ENCODE measurements at regions not wholly inside any gene's neighbourhood (a gene's known extent, or its start where the extent isn't known, plus 50 kb on each side); places are given as distances from the start of the nearest gene placed in this dataset.

- H3K4me3 ChIP-seq: no peak overlapping the region
- no peaks in the 10 kb centered on the region for H3K36me3 ChIP-seq
- WGBS, 2 donors: 87 to 89% methylated on average over 3 of the region's 3 CpGs
- DNase-seq (ENCODE audit: low spot score in 2 of 2): no peak
- peaks cover 0 to 37% (median 0%) of the 10 kb centered on the region in 4 donors for H3K9me3 ChIP-seq
- no peaks in the 10 kb centered on the region for H3K4me1 ChIP-seq
- H3K27ac ChIP-seq: no peak overlapping the region
- no peak for TF ChIP-seq POLR2A (IDR thresholded peaks at IDR 0.05)
- TF ChIP-seq CTCF (IDR thresholded peaks at IDR 0.05): no peak
- TF ChIP-seq EP300 (IDR thresholded peaks at IDR 0.05): no peak
- no peaks in the 10 kb centered on the region for H3K27me3 ChIP-seq
Measured at GRCh38 chr1:181335631-181336030, 147.7 kb upstream of the CACNA1E start.

GRCh38 chr1:181341026-181341632, 142.2 kb upstream of the CACNA1E start:
- Histone ChIP-seq H3K27ac (no peak overlapping the region), H3K4me3 (no peak overlapping the region), H3K9me3 (peaks cover 0 to 20% (median 0%) of the 10 kb centered on the region in 4 donors), H3K36me3 (no peaks in the 10 kb centered on the region), H3K4me1 (no peaks in the 10 kb centered on the region), H3K27me3 (no peaks in the 10 kb centered on the region)
- no peak for TF ChIP-seq POLR2A (IDR thresholded peaks at IDR 0.05)
- TF ChIP-seq CTCF (IDR thresholded peaks at IDR 0.05): no peak
- no peak for TF ChIP-seq EP300 (IDR thresholded peaks at IDR 0.05)
- 76 to 81% methylated on average over 6 of the region's 6 CpGs for WGBS, 2 donors
- no peak for DNase-seq (ENCODE audit: low spot score in 2 of 2)

- no peaks in the 10 kb centered on the region for H3K36me3 ChIP-seq
- 93 to 96% methylated on average over 3 of the region's 3 CpGs for WGBS, 2 donors
- no peaks in the 10 kb centered on the region for H3K4me1 ChIP-seq
- TF ChIP-seq EP300 (IDR thresholded peaks at IDR 0.05) (no peak), CTCF (IDR thresholded peaks at IDR 0.05) (no peak), POLR2A (IDR thresholded peaks at IDR 0.05) (no peak)
- DNase-seq (ENCODE audit: low spot score in 2 of 2): no peak
- no peaks in the 10 kb centered on the region for H3K27me3 ChIP-seq
- H3K27ac ChIP-seq: no peak overlapping the region
- no peak overlapping the region for H3K4me3 ChIP-seq
- no peaks in the 10 kb centered on the region for H3K9me3 ChIP-seq
Measured at GRCh38 chr1:181344091-181344490, 139.2 kb upstream of the CACNA1E start.

- WGBS, 2 donors: 51 to 60% methylated on average over 6 of the region's 6 CpGs
- Histone ChIP-seq H3K27ac (no peak overlapping the region), H3K27me3 (no peaks in the 10 kb centered on the region), H3K36me3 (no peaks in the 10 kb centered on the region), H3K9me3 (no peaks in the 10 kb centered on the region), H3K4me1 (no peaks in the 10 kb centered on the region), H3K4me3 (no peak overlapping the region)
- TF ChIP-seq EP300 (IDR thresholded peaks at IDR 0.05): no peak
- no peak for TF ChIP-seq POLR2A (IDR thresholded peaks at IDR 0.05)
- TF ChIP-seq CTCF (IDR thresholded peaks at IDR 0.05): no peak
- DNase-seq (ENCODE audit: low spot score in 2 of 2): no peak
Measured at GRCh38 chr1:181345146-181345545, 138.2 kb upstream of the CACNA1E start.

- 77% methylated on average over 14 of the region's 14 CpGs for WGBS, 2 donors
- DNase-seq (ENCODE audit: low spot score in 2 of 2): no peak
- H3K27ac ChIP-seq: no peak overlapping the region
- no peaks in the 10 kb centered on the region for H3K4me1 ChIP-seq
- H3K4me3 ChIP-seq: no peak overlapping the region
- no peaks in the 10 kb centered on the region for H3K36me3 ChIP-seq
- H3K27me3 ChIP-seq: no peaks in the 10 kb centered on the region
- H3K9me3 ChIP-seq: no peaks in the 10 kb centered on the region
- TF ChIP-seq POLR2A (IDR thresholded peaks at IDR 0.05) (no peak), EP300 (IDR thresholded peaks at IDR 0.05) (no peak), CTCF (IDR thresholded peaks at IDR 0.05) (no peak)
Measured at GRCh38 chr1:181347495-181348390, 135.6 kb upstream of the CACNA1E start.

All from tibial nerve (tissue), 4 donors.